ENCODE measurements at regions not wholly inside any gene's neighbourhood (a gene's known extent, or its start where the extent isn't known, plus 50 kb on each side); places are given as distances from the start of the nearest gene placed in this dataset.

- no peak for TF ChIP-seq TAF1 (IDR thresholded peaks at IDR 0.05; ENCODE audit: low read depth, low read length)
- no peak for TF ChIP-seq POLR2A (IDR thresholded peaks at IDR 0.05; ENCODE audit: low read depth, low read length)
- TF ChIP-seq POLR2AphosphoS5 (IDR thresholded peaks at IDR 0.05; ENCODE audit: low read depth, low read length) = no peak
- TF ChIP-seq SPI1 (IDR thresholded peaks at IDR 0.05; ENCODE audit: low read depth, low read length) = no peak
- no peak for TF ChIP-seq POU2F2 (IDR thresholded peaks at IDR 0.05; ENCODE audit: low read depth, low read length)
Measured at GRCh38 chr6:79797912-79798311, 149.4 kb downstream of the ELOVL4 start.
